K562 (cell line): ENCODE measurements at regions not wholly inside any gene's neighbourhood (a gene's known extent, or its start where the extent isn't known, plus 50 kb on each side); places are given as distances from the start of the nearest gene placed in this dataset.
A peak's percentile ranks its signal among the peaks of the same experiment; 100 is the strongest.

Experiments used
- CHAMP1 ChIP-seq: fragments of 450-650 bp; IDR thresholded peaks from 2 replicates; pipeline ENCODE4 v1.6.1; 2016; ENCODE audit warnings: mild to moderate bottlenecking
- CREB1 ChIP-seq, 2 experiments: sonication (generic) in 1 of 2; formaldehyde crosslinking in 1 of 2; IDR thresholded peaks; 2 replicates each; pipeline versions ENCODE4 v1.6.1 to v1.8.0; 2012 to 2022; ENCODE audit warnings: inconsistent platforms in 1 of 2, mild to moderate bottlenecking in 1 of 2, missing genetic modification reagents in 1 of 2, moderate library complexity in 1 of 2
- DEAF1 ChIP-seq: fragments of 450-650 bp; formaldehyde crosslinking; IDR thresholded peaks from 2 replicates; pipeline ENCODE4 v1.4.0; 2020; ENCODE audit warnings: mild to moderate bottlenecking, moderate library complexity
- E2F4 ChIP-seq: sonication (generic); formaldehyde crosslinking; IDR thresholded peaks from 2 replicates; pipeline ENCODE4 v1.8.0; 2022; ENCODE audit warnings: mild to moderate bottlenecking, low read depth, missing genetic modification reagents
- E4F1 ChIP-seq: fragments of 250-450 bp; sonication (Bioruptor Pico); IDR thresholded peaks from 2 replicates; pipeline ENCODE4 v1.5.0; 2021; ENCODE audit warnings: mild to moderate bottlenecking, borderline replicate concordance
- ELF4 ChIP-seq: fragments of 450-650 bp; formaldehyde crosslinking; IDR thresholded peaks from 2 replicates; pipeline ENCODE4 v1.4.0; 2022; ENCODE audit warnings: missing genetic modification characterization
- FOSL1 ChIP-seq: fragments of 200-800 bp; sonication (Bioruptor generic); conservative IDR thresholded peaks from 2 replicates; pipeline ENCODE4 v1.6.1; 2016; ENCODE audit warnings: missing genetic modification characterization, missing compliant biosample characterization
- FOXA1 ChIP-seq: fragments of 450-650 bp; IDR thresholded peaks from 2 replicates; pipeline ENCODE4 v1.6.1; 2016; ENCODE audit warnings: mild to moderate bottlenecking, borderline replicate concordance
- FOXA3 ChIP-seq, 2 experiments: fragments of 450-650 bp in 1 of 2; sonication (generic) in 1 of 2; formaldehyde crosslinking; IDR thresholded peaks in 1 of 2; conservative IDR thresholded peaks in 1 of 2; 2 replicates each; pipeline versions ENCODE4 v1.4.0 to v1.8.0; 2020 to 2022; ENCODE audit warnings: mild to moderate bottlenecking in 2 of 2, missing genetic modification reagents in 1 of 2
- L3MBTL2 ChIP-seq: fragments of 450-650 bp; IDR thresholded peaks from 2 replicates; pipeline ENCODE4 v1.6.1; 2016; ENCODE audit warnings: mild to moderate bottlenecking, moderate library complexity
- MBD1 ChIP-seq: fragments of 250-450 bp; sonication (Bioruptor Pico); IDR thresholded peaks from 2 replicates; pipeline ENCODE4 v1.8.0; 2022; ENCODE audit warnings: inconsistent platforms
- MLX ChIP-seq, 2 experiments: fragments of 450-650 bp in 1 of 2; sonication (generic) in 1 of 2; formaldehyde crosslinking; conservative IDR thresholded peaks; 2 replicates each; pipeline versions ENCODE4 v1.4.0 to v1.8.1; 2020 to 2022; ENCODE audit warnings: mild to moderate bottlenecking in 1 of 2, missing genetic modification reagents in 1 of 2
- PHF21A ChIP-seq: fragments of 450-650 bp; IDR thresholded peaks from 2 replicates; pipeline ENCODE4 v1.6.1; 2017; ENCODE audit warnings: low read depth, borderline replicate concordance
- POLR2A ChIP-seq: fragments of 450-650 bp; conservative IDR thresholded peaks from 2 replicates; pipeline ENCODE4 v1.6.1; 2016
- POLR3G ChIP-seq: IDR thresholded peaks from 2 replicates; pipeline ENCODE4 v1.6.1; 2011; ENCODE audit not compliant: insufficient read length, insufficient replicate concordance; ENCODE audit errors: extremely low read depth
- RBBP5 ChIP-seq: fragments of 200-600 bp; sonication (generic); IDR thresholded peaks from 2 replicates; pipeline ENCODE4 v1.6.1; 2012; ENCODE audit warnings: borderline replicate concordance, mild to moderate bottlenecking, low read length, control low read depth, inconsistent platforms; ENCODE audit not compliant: insufficient read depth, poor library complexity, severe bottlenecking
- TEAD2 ChIP-seq: fragments of 450-650 bp; IDR thresholded peaks from 2 replicates; pipeline ENCODE4 v1.6.1; 2016; ENCODE audit warnings: missing genetic modification characterization, control low read depth, missing compliant biosample characterization
- ZNF224 ChIP-seq: sonication (generic); formaldehyde crosslinking; IDR thresholded peaks from 2 replicates; pipeline ENCODE4 v1.8.0; 2022; ENCODE audit warnings: mild to moderate bottlenecking, missing genetic modification reagents
- ZNF583 ChIP-seq: fragments of 250-450 bp; sonication (Bioruptor Pico); IDR thresholded peaks from 2 replicates; pipeline ENCODE4 v1.4.0; 2020

GRCh38 chr7:106814887-106815286, 50.2 kb upstream of the PIK3CG start (continued):
- TF ChIP-seq FOXA3 (CRISPR knock-in tag; conservative IDR thresholded peaks at IDR 0.05 in 1 of 2, IDR thresholded peaks at IDR 0.05 in 1 of 2), result no peak
- TF ChIP-seq E4F1 (CRISPR knock-in tag), result no peak
- TF ChIP-seq ZNF224 (CRISPR knock-in tag), result no peak
- TF ChIP-seq E2F4 (CRISPR knock-in tag), result no peak
- no peak for TF ChIP-seq RBBP5
- TF ChIP-seq FOSL1, result 0 out of 2 replicates have a peak, but pooled peaks have one; percentile 15
- TF ChIP-seq L3MBTL2, result peak; percentile 63
- peak; percentile 86 for TF ChIP-seq ELF4 (CRISPR knock-in tag)
- no peak for TF ChIP-seq PHF21A
- no peak for TF ChIP-seq POLR3G
- peak; percentile 91 for TF ChIP-seq ZNF583 (CRISPR knock-in tag)
- TF ChIP-seq TEAD2 (tag), result no peak
- TF ChIP-seq MLX (CRISPR knock-in tag; conservative IDR thresholded peaks at IDR 0.05), result no peak
- no peak for TF ChIP-seq POLR2A
- TF ChIP-seq DEAF1 (CRISPR knock-in tag), result peak; percentile 31
- no peak for TF ChIP-seq FOXA1
- peak; percentile 49; the same call in 1 of the 2 replicates for TF ChIP-seq MBD1
- TF ChIP-seq CHAMP1, result no peak
- no peak for TF ChIP-seq CREB1 (IDR thresholded peaks at IDR 0.05)
- no peak for TF ChIP-seq CREB1 (CRISPR knock-in tag; IDR thresholded peaks at IDR 0.05)
